ENCODE measurements at regions not wholly inside any gene's neighbourhood (a gene's known extent, or its start where the extent isn't known, plus 50 kb on each side); places are given as distances from the start of the nearest gene placed in this dataset.

DNA sequence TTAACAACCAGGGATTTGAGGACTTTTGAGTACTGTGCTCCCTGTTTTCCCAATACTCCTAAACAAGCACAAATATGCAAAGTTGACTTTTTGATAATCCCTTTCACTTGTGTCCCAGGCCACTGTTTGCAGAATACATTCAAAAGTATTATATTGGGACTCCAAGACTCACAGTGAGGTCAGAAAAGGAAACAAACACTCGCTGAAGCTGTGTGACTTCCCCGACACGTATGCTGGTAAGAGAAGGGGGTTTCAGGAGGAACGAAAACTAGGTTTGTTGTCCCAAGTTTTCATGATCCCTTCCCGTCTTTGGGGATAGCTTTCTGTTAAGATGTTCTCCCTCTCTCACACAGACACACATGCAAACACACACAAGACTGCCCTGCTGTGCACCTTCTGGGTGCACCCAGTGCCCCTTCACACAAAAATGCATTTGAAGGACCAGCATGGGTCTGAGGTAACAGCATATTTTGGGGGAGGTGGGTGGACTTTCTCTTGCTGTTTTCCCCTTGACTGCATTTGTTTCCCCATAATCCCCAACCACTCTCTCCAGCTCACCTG is 225.2 kb upstream of the PRICKLE2 start:
- TF ChIP-seq YY1 (IDR thresholded peaks at IDR 0.05; ENCODE audit: insufficient read depth, insufficient read length), result no peak
- no peak for TF ChIP-seq ZNF274 (IDR thresholded peaks at IDR 0.05; ENCODE audit: low read depth, low read length)
